Islet of Langerhans (tissue), 1 donor: ENCODE measurements at regions not wholly inside any gene's neighbourhood (a gene's known extent, or its start where the extent isn't known, plus 50 kb on each side); places are given as distances from the start of the nearest gene placed in this dataset.
"Not testable (repeated sequence)": the region's sequence is repeated elsewhere in the genome, so short reads cannot be mapped to it uniquely, and the experiment has no call there.

Source experiments
- FAIRE-seq: peaks from one replicate; lab custom pipeline; 2011; peaks lifted over from hg19 to GRCh38; lab: Jason Lieb, UNC

DNA sequence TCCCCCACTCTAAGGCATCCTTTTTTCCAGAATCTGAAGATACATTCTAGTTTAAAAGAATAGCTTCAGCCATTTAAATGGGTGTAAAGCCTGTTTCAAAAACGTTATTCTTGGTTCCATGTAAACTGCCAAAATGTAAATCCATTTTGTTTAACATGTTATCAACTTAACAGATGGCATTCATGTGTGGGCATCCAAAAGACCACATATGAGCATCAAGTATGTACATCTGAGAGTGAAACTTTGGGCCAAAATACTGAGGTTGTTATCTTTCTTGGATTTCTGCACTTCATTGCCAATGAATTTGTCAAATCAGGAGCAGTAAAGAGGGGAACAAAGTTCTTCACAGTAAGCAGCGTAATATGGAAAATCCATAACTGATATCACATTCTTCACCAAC lies 395.4 kb downstream of the ZNF804A start:
- no peak for FAIRE-seq

DNA sequence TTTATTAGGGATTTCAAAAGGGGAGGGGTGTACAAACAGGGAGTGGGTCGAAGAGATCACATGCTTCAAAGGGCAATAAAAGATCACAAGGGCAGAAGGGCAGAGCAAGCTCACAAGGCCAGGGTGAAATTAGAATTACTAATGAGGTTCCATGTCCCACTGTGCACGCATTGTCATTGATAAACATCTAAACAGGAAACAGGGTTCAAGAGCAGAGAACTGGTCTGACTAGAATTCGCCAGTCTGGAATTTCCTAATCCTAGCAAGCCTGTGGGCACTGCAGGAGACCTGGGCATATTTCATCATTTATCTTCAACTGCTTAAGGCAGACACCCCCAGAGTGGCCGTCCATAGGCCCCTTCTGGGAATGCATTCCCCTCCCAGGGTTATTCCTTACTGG lies 408.2 kb downstream of the ZNF804A start:
- FAIRE-seq: no peak

DNA sequence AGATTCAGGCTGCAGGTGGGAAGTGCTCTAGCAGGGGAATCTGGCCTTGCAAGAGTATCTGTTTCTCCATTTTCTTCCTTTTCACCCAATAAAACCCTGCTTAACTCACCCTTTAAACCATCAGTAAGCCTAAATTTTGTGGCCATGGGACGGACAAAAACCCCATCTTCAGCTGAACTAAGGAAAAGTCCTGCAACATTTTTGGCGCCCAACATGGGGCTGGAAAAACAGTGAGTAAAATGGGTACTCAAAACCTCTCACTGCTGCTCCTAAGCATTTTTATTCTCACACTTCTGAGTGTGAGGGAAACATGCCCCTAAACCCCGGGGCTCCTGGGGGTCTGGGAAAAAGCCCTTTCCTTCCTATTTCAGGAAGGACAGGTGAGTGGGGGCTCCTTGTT lies 414.3 kb downstream of the ZNF804A start:
- FAIRE-seq: no peak

DNA sequence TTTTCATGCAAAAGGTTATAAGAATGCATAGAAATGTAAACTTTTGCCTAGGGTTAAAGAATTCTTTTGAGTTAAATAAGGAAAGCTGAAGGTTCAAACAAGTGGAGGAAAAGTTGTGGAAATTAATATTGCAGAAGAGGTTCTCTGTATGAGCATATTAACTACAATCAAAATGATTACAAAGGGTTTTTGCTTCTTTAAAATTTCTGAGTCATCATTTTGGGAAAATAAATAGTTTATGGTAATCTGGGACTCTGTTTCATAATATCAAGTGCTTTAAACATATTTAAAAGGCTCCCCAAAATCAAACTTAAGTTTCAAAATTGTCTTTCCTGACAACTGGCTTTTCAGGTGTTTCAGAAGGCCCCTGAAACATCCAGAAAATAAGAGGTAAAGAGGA lies 415.7 kb downstream of the ZNF804A start:
- no peak for FAIRE-seq

DNA sequence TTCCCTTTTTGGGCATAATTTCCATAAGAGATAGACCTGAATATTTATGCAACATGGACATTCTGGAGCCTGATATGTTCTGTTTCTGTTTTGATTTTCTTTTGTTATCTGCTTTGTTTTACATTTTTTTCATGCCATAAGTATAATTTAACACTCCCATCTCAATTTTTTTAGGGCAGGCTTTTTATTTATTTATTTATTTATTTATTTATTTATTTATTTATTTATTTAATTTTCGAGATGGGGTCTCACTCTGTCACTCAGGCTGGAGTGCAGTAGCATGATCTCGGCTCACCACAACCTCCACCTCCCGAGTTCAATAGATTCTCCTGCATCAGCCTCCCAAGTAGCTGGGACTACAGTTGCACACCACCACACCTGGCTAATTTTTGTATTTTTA lies 427.6 kb downstream of the ZNF804A start:
- not testable (repeated sequence) for FAIRE-seq

DNA sequence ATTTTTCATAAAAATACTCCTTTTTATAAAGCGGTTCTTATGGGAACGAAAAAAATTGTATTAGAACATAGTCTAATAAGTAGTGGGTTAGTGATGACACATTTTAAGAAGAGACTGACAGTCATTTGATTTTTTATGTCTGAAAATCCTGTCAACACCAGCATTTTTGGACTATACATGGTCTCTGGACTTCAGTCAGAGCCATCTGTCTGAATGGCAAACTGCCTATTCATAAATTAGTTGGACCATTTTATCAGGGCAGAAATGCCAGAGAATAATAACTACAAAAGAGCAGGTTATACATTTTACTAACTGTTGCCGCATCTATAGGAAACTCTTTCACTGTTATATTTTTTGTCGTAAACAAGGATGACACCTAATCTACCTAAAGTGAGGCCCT lies 437.6 kb downstream of the ZNF804A start:
- no peak for FAIRE-seq

DNA sequence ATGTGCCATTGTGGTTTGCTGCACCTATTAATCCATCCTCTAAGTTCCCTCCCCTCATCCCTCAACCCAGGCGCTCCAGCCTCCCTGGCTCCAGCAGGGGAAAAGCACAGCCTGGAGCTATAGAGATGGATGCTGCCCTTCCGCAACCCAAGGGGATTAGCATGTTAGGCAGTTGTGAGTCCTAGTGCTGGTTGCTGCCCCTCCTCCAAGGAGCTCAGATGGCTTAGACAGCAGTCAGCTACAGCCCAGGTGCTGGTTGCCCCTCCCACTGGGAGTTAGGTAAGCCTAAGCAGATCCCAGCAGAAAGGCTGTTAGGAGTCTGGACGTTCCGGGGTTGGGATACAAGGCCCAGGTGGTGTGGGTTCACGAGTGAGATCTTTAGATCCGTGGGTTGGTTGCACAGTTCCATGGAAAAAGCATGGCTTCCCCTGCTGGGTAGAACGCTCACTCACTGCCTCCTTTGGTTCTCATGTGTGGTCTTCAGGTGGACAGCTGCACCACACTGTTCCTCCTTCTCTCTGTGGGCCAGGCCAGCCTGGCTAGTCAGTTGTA lies 446.1 kb downstream of the ZNF804A start:
- no peak for FAIRE-seq

DNA sequence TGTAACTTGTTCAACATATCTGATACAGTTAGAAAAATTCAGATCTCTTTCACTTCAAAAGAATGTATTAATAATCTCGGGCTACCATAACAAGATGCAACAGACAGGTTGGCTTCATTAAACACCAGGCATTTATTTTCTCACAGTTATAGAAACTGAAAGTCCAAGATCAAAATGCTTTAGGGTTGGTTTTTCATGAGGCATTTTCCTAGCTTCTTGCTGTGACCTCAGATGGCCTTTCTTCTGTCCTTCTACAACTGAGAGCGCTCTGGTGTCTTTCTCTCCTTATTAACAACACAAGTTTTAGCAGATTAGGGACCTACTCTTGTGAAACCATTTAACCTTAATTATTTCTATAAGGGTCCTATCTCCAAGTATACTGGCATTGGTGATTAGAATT lies 452.5 kb downstream of the ZNF804A start:
- no peak for FAIRE-seq

DNA sequence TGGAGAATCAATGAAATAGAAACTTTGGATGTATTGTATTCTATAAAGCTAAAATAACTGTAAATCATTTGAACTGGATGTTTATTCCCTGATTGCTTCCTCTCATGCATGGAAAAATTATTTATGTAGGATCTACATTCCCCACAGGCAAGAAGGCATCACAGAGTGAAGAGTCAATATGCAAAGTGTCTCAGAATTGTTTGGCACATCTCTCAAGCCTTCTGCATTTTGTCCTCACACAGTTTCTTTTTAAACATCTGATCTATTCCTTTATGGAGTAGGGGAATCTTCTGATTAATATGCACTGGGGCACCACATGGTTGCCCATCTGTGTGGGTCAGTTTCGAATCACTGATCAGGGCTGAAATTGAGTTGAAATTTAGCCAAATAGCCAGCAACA lies 465.4 kb downstream of the ZNF804A start:
- FAIRE-seq: no peak

DNA sequence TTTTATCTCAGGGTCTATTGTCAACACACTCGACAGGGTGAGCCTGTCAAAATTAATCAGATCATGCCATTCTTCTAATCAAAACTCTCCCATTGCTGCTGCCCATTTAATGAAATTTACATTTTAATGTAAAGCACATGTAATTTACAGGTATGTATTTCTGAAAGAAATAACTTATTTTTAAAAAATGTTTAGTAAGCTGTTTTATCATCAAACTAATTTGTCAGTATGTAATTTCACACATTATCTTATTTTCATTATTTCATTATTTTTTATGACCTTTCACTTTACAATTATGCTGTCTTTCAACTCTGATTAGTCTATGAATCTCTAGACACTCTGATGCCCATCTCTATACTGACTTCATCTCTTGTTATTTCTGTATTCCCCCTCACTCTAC lies 467.8 kb downstream of the ZNF804A start:
- no peak for FAIRE-seq

DNA sequence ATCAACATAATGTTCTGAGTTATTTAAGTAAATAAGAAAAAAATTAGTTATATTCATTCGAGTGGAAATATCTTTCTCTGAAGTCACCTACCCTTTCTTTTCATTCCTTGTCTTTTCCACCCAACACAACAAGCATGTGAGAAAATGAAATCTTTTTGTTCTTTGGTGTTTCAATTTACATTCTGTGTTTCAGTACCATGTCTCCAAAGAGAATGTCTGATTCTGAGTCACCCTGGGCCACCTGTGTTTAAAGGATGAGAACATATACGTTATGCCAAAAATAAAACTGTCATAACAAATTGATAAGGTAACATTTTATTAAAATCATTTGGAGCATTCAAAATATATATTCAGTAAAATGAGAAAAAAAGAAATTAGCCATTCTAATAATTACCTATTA lies 470.8 kb downstream of the ZNF804A start:
- no peak for FAIRE-seq

DNA sequence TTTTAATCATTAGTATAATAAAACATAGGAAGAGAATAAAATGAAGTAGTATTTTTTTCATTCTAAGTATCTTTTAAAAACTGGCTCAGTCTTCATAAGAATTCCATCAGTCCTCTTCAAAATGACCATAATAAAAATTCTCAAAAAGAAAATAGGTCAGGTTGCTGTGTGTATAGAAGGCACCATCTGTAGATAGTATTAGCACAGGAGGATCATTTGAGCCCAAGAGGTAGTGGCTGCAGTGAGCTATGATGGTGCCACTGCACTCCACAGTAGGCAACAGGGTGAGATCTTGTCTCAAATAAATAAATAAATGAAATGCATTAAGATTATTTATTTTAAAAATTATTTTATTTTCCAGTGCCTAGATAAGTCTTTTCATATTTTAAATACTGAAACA lies 475.8 kb downstream of the ZNF804A start:
- FAIRE-seq: no peak

DNA sequence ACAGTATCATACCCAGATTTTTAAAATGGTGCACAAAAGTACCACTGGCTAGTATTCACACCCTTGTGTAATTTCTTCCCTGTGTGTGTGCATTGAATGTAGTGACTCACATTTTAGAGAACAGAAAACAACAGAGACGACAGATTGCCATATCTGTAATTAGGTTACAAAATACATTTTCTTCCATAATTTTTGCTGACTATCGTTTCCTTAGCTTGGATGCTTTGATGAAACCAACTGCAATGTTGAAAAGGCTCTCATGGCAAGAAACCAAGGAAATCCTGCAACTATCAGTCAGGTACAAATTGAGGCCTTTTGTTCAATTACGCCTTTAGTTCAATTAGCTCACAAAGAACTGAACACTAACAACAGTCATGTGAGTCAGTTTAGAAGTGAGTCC lies 484.4 kb downstream of the ZNF804A start:
- no peak for FAIRE-seq

DNA sequence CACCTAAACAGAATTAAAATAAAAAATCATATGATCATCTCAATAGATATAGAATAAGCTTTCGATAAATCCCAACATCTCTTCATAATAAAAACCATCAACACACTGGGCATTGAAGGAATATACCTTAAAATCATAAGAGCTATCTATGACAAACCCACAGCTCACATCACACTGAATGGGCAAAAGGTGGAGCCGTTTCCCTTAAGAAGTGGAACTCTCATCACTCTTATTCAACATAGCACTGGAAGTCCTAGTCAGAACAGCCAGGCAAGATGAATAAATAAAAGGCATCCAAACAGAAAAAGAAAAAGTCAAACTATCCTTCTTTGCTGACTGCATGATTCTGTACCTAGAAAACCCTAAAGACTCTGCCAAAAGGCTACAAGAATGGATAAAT lies 510.3 kb downstream of the ZNF804A start:
- no peak for FAIRE-seq

DNA sequence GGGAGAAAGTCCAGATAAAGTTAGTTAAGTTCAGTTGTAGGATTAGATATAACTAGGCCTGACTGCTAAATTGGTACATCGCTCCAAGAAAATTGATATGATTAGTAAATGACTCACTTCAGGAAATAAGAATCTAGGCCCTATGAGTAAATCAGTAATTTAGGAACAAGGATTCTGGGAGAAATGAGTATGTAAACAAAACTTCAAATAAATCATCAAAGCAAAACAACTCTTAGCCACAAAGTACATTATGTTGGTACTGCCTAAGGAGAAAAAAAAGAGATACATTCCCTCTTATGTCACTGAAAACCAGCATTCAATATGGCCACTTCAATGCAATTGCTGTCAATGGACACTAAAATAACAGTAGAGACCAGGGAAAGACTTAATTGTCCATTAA lies 529.1 kb downstream of the ZNF804A start:
- no peak for FAIRE-seq

DNA sequence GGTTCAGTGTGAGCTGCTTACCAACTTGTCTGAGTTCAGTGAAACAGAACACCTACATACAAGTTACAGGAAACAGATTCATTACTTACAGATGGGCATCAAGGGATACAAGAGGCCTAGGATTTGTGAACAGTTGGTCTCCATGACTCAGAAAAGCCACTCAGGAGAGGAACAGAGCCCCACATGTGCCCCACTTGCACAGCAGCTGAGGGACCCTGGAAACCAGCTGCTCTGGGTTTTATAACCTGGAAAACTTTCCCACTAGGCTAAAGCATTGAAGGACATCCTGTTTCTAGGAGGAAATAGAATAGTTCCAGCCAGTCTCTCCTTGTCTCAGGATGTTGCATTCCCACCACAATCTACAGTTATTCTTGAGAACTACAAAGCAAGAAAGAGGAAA lies 530.0 kb downstream of the ZNF804A start:
- no peak for FAIRE-seq

DNA sequence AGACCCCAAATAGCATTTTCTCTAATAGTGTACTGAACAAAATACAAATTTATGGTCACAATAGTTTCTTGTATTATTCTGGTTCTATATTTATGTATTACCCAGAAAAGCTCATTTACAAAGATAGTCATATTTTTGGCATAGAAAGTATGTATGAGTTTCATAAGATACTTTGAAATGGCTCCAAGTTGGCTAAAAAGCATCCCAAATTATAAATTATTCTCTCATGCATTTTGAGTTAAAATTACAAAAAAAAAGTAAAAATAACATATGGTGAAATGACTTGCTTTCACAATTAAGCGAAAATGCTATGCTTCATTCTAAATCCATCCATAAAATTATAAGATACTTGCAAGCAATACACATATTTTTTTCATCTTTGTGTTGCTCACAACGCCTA lies 530.7 kb downstream of the ZNF804A start:
- no peak for FAIRE-seq

DNA sequence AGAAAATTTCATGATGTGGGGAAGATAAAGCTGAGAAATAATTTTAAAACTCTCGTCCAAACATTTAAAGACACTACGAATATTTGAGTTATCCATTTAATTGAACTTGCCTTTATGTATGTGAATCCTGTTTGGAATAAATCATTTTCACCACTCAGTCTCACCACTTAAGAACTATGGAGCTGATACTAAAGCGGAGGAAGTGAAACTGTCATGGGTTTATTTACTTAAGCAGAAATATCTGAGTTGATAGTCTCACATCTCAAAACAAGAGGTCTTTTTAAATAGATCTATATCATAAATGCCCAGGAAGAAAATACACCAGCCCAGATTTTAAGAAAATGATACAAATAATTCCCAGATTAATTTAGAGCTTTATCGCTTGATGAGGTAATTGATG lies 532.4 kb downstream of the ZNF804A start:
- no peak for FAIRE-seq

DNA sequence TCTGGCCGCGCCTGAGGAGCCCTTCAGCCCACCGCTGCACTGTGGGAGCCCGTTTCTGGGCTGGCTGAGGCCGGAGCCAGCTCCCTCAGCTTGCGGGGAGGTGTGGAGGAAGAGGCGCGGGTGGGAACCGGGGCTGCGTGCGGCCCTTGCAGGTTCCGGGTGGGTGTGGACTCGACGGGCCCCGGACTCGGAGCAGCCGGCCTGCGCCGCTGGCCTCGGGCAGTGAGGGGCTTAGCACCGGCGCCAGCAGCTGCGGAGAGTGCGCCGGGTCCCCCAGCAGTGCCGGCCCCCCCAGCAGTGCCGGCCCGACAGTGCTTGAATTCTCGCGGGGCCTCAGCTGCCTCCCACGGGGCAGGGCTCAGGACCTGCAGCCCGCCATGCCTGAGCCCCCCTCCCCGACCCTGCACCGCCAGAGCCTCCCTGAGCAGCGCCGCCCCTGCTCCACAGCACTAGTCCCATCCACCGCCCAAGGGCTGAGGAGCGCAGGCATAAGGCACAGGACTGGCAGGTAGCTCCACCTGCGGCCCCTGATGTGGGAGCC lies 534.2 kb downstream of the ZNF804A start:
- FAIRE-seq: no peak

DNA sequence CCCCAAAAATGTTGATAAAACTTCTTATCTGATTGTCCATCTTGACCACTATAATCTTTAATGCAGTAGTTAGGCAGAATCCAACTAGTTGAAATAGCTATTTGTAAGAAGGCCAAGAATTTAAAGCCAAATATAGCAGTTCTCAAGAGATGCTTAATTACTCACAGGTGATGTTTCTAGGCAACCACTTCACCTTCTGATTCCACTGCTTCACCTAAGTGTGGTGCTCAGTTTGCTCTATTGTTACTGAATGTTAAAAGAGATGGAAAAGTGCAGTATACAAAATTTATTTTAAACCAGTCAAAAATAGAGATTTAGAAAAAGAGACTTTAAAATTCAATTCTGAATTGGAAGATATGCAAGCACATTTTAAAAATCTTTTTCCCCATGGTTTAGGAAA lies 539.4 kb downstream of the ZNF804A start:
- FAIRE-seq: no peak

DNA sequence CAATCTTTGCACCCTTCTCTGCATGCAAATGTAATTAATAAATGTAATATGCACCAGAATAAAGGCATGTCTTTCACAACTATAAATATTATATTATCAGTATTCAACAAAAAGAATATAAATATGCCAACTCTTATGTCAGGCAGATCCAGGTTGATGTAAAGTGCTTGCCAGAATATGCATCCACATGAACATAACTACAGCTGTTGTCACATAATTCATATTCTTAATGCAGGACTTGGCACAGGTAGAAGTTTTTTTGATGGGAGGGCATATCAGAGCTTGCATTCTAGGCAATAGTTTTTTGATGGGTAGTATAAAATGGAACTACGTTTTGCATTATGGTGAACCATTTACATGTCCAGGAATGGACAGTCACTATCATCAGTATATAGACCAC lies 544.3 kb downstream of the ZNF804A start:
- FAIRE-seq: no peak

DNA sequence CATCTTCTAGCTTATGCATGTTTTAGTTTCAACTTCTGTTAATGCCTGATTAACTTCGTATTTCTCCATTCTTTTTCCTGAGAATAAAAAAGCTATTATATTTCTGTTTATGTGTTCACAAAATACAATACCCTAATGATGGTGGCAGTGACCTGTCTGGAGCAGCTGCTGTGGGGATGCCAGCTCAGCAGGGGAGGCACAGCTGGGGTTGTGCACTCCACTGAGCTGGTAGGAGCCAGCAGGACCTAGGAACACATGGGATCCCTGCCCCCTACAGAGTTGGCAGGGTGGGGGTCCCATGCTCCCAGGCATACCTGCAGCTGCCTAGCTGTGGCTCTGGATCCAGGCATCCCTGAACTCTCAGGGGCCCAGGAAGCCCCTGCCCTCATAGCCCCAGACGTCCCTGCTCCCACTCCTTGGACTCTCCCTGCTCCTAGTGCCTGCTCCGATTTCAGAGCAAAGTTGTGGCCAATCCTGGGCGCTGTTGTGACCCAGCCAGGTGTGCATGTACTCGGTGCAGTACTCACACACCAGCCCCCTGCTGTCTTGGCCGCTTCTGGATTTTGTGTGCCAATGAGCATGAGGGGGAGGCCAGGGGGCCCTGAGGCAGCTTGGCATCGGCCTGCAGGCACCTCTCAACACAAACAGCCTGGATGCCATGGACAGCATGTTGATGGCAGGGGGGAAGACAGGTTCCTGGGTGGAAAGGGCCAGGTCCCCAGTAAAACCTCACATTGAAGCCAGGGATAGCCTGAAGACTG lies 546.0 kb downstream of the ZNF804A start:
- no peak for FAIRE-seq

DNA sequence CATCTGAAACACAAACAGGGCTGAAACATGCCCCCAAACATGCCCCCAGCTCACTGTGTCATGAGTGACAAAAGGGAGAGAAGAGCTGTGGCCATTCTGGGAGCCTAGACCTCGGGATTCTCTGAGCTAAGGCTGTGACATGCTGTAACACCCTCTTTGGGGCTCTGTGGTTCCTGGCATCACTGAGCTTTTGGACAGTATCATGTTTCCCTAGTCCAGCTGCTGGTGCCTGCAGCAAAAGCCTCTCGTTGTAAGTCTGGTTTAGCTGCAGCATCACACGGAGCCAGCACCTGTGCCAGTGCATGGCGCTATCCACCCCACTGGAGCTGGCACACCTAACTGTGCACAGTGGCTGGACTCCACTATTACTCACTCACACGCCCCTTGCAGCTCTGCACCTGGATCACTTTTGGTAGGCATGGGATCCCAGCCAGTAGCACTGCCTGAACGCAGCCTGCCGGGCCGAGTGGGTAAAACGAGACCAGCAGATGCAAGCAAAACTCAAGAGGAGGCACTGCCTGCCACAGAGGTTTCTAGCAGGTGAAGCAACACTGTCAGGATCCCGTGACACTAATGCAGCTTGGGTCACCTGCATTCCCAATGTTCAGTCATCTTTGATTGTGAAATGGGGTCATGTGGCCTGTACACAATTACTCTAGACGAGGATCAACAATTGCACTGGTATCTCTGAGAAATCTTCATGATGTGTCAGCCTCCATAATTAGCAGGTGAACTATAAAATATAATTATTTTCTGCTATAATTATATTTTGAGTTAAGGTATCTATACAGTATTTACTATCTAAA lies 547.2 kb downstream of the ZNF804A start:
- FAIRE-seq: no peak
